Left ventricle myocardium inferior (tissue), 1 donor: ENCODE measurements at regions not wholly inside any gene's neighbourhood (a gene's known extent, or its start where the extent isn't known, plus 50 kb on each side); places are given as distances from the start of the nearest gene placed in this dataset.

Source experiments
- DNase-seq: peaks from one replicate; pipeline ENCODE4 v3.0.0-alpha.2; 2020
- H3K27ac ChIP-seq: fragments of 200-600 bp; replicated peaks from 2 replicates; pipeline ENCODE4 v1.8.0; 2021
- H3K27me3 ChIP-seq: fragments of 200-600 bp; 2 replicates; pipeline ENCODE4 v1.8.0; 2021; ENCODE audit warnings: low read depth
- H3K36me3 ChIP-seq: fragments of 200-600 bp; 2 replicates; pipeline ENCODE4 v1.8.0; 2021
- H3K4me1 ChIP-seq: fragments of 200-600 bp; 2 replicates; pipeline ENCODE4 v1.8.0; 2021
- H3K4me3 ChIP-seq: fragments of 200-600 bp; 2 replicates; pipeline ENCODE4 v1.8.0; 2021; ENCODE audit warnings: mild to moderate bottlenecking, moderate library complexity
- H3K9me3 ChIP-seq: fragments of 200-600 bp; replicated peaks from 2 replicates; pipeline ENCODE4 v1.8.0; 2021
- CTCF ChIP-seq: fragments of 200-600 bp; IDR thresholded peaks from 2 replicates; pipeline ENCODE4 v1.8.0; 2021; ENCODE audit warnings: antibody characterized with exemption, mild to moderate bottlenecking, borderline replicate concordance
- intact Hi-C: fragments of 100-400 bp; cut with micrococcal nuclease; formaldehyde crosslinking; loops from one replicate; pipeline ENCODE4 v1.11.0; 2022
- donor health status: DM: no; HTN: yes; CAD: no; lungs with severe emphysema.

GRCh38 chr2:52936029-52936428 lies 831.6 kb upstream of the CHAC2 start:
- Histone ChIP-seq H3K4me3 (no peak overlapping the region), H3K36me3 (no peaks in the 10 kb centered on the region), H3K9me3 (no peaks in the 10 kb centered on the region), H3K27me3 (no peaks in the 10 kb centered on the region), H3K27ac (no peak overlapping the region), H3K4me1 (no peaks in the 10 kb centered on the region)
- intact Hi-C loops, result no loop called here
- no peak for DNase-seq
- no peak for TF ChIP-seq CTCF

- Histone ChIP-seq H3K4me1 (no peaks in the 10 kb centered on the region), H3K4me3 (no peak overlapping the region), H3K27ac (no peak overlapping the region), H3K27me3 (no peaks in the 10 kb centered on the region), H3K36me3 (no peaks in the 10 kb centered on the region), H3K9me3 (no peaks in the 10 kb centered on the region)
- no peak for DNase-seq
- intact Hi-C loops, result no loop called here
- TF ChIP-seq CTCF, result no peak
Observed at GRCh38 chr2:52934920-52935640, 832.5 kb upstream of the CHAC2 start.

- H3K9me3 ChIP-seq, result peaks cover 6% of the 10 kb centered on the region
- TF ChIP-seq CTCF, result no peak
- H3K27ac ChIP-seq, result no peak overlapping the region
- intact Hi-C loops, result no loop called here
- H3K4me3 ChIP-seq, result no peak overlapping the region
- no peaks in the 10 kb centered on the region for H3K4me1 ChIP-seq
- H3K36me3 ChIP-seq, result no peaks in the 10 kb centered on the region
- no peaks in the 10 kb centered on the region for H3K27me3 ChIP-seq
- no peak for DNase-seq
Observed at GRCh38 chr2:52934323-52934898, 833.2 kb upstream of the CHAC2 start.

GRCh38 chr2:52933878-52934277 lies 833.7 kb upstream of the CHAC2 start:
- intact Hi-C loops, result no loop called here
- H3K4me3 ChIP-seq, result no peak overlapping the region
- H3K4me1 ChIP-seq, result no peaks in the 10 kb centered on the region
- H3K27ac ChIP-seq, result no peak overlapping the region
- no peak for DNase-seq
- peaks cover 8% of the 10 kb centered on the region for H3K9me3 ChIP-seq
- H3K27me3 ChIP-seq, result no peaks in the 10 kb centered on the region
- H3K36me3 ChIP-seq, result no peaks in the 10 kb centered on the region
- no peak for TF ChIP-seq CTCF

- no peak for DNase-seq
- Histone ChIP-seq H3K4me1 (no peaks in the 10 kb centered on the region), H3K4me3 (no peak overlapping the region), H3K27me3 (no peaks in the 10 kb centered on the region), H3K27ac (no peak overlapping the region), H3K36me3 (no peaks in the 10 kb centered on the region), H3K9me3 (peaks cover 8% of the 10 kb centered on the region)
- no peak for TF ChIP-seq CTCF
- intact Hi-C loops, result no loop called here
Observed at GRCh38 chr2:52931660-52932059, 835.9 kb upstream of the CHAC2 start.
